Type B pancreatic cell (in vitro differentiated cells): ENCODE measurements at regions not wholly inside any gene's neighbourhood (a gene's known extent, or its start where the extent isn't known, plus 50 kb on each side); places are given as distances from the start of the nearest gene placed in this dataset.

Experiments used
- DNase-seq: peaks from one replicate; pipeline ENCODE4 v3.0.0; 2021; ENCODE audit warnings: mixed read lengths; ENCODE audit not compliant: unreplicated experiment; ENCODE audit errors: extremely low spot score
- H3K27ac Mint-ChIP-seq: 2 replicates; pipeline ENCODE4 v1.8.0; 2021; ENCODE audit warnings: mild to moderate bottlenecking, mixed read lengths
- H3K27me3 Mint-ChIP-seq: 2 replicates; pipeline ENCODE4 v1.8.0; 2021; ENCODE audit warnings: mixed read lengths
- H3K36me3 Mint-ChIP-seq: 2 replicates; pipeline ENCODE4 v1.8.0; 2021; ENCODE audit warnings: mixed read lengths
- H3K4me1 Mint-ChIP-seq: one replicate; pipeline ENCODE4 v1.8.0; 2021; ENCODE audit warnings: mixed read lengths; ENCODE audit not compliant: unreplicated experiment
- H3K4me3 Mint-ChIP-seq: 2 replicates; pipeline ENCODE4 v1.8.0; 2021; ENCODE audit warnings: mild to moderate bottlenecking, mixed read lengths
- H3K9me3 Mint-ChIP-seq: 2 replicates; pipeline ENCODE4 v1.8.0; 2021; ENCODE audit warnings: mixed read lengths
- TF ChIP-seq, protein P1 (sequence below): fragments of 200-600 bp; sonication (generic); conservative IDR thresholded peaks from 2 replicates; pipeline ENCODE4 v1.5.0; 2021; ENCODE audit warnings: antibody characterized with exemption, mild to moderate bottlenecking

GRCh38 chr16:85441189-85441889 is 171.8 kb upstream of the GSE1 start:
- H3K9me3 Mint-ChIP-seq = no peaks in the 10 kb centered on the region
- no peak overlapping the region for H3K4me3 Mint-ChIP-seq
- no peak for DNase-seq
- no peaks in the 10 kb centered on the region for H3K36me3 Mint-ChIP-seq
- peaks cover 2% of the 10 kb centered on the region for H3K27me3 Mint-ChIP-seq
- no peak overlapping the region for H3K27ac Mint-ChIP-seq
- H3K4me1 Mint-ChIP-seq = peaks cover 32% of the 10 kb centered on the region
- TF ChIP-seq, protein P1, sequence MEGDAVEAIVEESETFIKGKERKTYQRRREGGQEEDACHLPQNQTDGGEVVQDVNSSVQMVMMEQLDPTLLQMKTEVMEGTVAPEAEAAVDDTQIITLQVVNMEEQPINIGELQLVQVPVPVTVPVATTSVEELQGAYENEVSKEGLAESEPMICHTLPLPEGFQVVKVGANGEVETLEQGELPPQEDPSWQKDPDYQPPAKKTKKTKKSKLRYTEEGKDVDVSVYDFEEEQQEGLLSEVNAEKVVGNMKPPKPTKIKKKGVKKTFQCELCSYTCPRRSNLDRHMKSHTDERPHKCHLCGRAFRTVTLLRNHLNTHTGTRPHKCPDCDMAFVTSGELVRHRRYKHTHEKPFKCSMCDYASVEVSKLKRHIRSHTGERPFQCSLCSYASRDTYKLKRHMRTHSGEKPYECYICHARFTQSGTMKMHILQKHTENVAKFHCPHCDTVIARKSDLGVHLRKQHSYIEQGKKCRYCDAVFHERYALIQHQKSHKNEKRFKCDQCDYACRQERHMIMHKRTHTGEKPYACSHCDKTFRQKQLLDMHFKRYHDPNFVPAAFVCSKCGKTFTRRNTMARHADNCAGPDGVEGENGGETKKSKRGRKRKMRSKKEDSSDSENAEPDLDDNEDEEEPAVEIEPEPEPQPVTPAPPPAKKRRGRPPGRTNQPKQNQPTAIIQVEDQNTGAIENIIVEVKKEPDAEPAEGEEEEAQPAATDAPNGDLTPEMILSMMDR = no peak

GRCh38 chr16:85441890-85442670 is 171.0 kb upstream of the GSE1 start:
- H3K27ac Mint-ChIP-seq = no peak overlapping the region

GRCh38 chr16:85443116-85443515 is 170.0 kb upstream of the GSE1 start:
- Mint-ChIP-seq H3K4me3 (no peak overlapping the region), H3K4me1 (peaks cover 35% of the 10 kb centered on the region), H3K9me3 (no peaks in the 10 kb centered on the region), H3K36me3 (no peaks in the 10 kb centered on the region), H3K27me3 (peaks cover 2% of the 10 kb centered on the region), H3K27ac (no peak overlapping the region)
- TF ChIP-seq, protein P1 = no peak
- DNase-seq = no peak

More at GRCh38 chr16:85441890-85442670, 171.0 kb upstream of the GSE1 start:
- no peak for DNase-seq
- Mint-ChIP-seq H3K9me3 (no peaks in the 10 kb centered on the region), H3K4me1 (peaks cover 36% of the 10 kb centered on the region), H3K4me3 (no peak overlapping the region), H3K36me3 (no peaks in the 10 kb centered on the region), H3K27me3 (peaks cover 2% of the 10 kb centered on the region)
- TF ChIP-seq, protein P1 = no peak

GRCh38 chr16:85443531-85443930 is 169.6 kb upstream of the GSE1 start:
- Mint-ChIP-seq H3K4me1 (peaks cover 32% of the 10 kb centered on the region), H3K4me3 (no peak overlapping the region), H3K9me3 (no peaks in the 10 kb centered on the region), H3K27ac (no peak overlapping the region), H3K36me3 (no peaks in the 10 kb centered on the region), H3K27me3 (peaks cover 2% of the 10 kb centered on the region)
- TF ChIP-seq, protein P1 = no peak
- DNase-seq = no peak

DNA sequence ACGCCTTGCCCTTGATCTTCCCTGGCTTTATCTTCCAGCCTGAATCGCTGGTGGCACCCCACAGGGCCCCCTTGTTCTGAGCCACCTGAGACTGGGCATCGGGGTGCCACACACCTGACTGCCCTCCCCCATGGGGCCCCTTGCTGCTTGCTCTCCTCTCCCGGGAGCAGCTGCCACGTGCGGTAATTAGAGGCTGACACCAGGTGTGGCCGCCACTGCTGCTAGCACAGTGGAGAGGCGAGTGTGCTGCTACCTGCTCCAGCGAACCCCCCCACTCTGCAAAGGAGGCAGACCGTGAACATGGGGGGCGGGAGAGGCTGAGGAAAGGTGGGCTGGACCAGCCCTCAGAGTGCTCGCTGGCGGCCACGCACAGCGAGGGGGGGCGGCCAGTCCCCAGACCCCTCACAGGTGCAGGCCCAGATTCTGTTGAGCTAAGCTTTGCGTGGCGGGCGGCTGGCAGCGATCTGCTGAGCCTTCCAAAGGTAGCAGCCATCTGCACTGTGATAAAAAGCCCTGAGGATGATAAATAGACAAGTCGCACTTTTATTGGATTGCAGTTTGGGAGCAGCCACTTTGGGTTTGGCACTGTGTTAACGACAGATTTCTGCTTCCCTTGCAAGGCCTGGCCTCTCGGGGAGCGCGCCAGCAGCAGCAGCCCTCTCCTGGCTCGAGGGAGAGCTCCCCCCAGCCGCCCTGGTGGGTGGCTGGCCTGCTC is 167.9 kb upstream of the GSE1 start:
- H3K4me1 Mint-ChIP-seq = peaks cover 23% of the 10 kb centered on the region
- H3K36me3 Mint-ChIP-seq = no peaks in the 10 kb centered on the region
- peaks cover 2% of the 10 kb centered on the region for H3K27me3 Mint-ChIP-seq
- TF ChIP-seq, protein P1 = no peak
- no peaks in the 10 kb centered on the region for H3K9me3 Mint-ChIP-seq
- no peak for DNase-seq
- no peak overlapping the region for H3K27ac Mint-ChIP-seq
- H3K4me3 Mint-ChIP-seq = no peak overlapping the region
